ENCODE measurements at regions not wholly inside any gene's neighbourhood (a gene's known extent, or its start where the extent isn't known, plus 50 kb on each side); places are given as distances from the start of the nearest gene placed in this dataset.
"Not testable (repeated sequence)": the region's sequence is repeated elsewhere in the genome, so short reads cannot be mapped to it uniquely, and the experiment has no call there.

DNA sequence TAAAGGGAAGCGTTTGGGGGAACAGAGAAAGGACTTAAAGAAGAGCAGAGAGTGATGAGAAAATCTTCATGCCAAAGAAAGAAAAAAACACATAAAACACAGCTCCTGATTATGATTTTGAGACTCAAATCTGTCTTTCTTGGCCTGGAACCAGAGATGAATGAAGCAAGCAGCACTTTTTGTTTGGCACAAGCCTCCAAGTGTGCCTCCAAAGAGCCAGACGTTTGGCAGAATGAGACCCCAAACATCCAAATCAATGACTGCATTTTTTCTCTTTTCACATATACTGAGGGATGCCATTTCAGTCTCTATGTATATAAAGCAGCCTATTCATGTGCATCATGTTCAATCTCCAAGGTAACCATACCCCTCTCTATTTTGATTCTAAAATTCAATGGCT, 424.2 kb downstream of the TUSC1 start:
- no peak for DNase-seq

- DNase-seq = no peak
Observed at GRCh38 chr9:25241421-25241820, 436.8 kb downstream of the TUSC1 start.

DNA sequence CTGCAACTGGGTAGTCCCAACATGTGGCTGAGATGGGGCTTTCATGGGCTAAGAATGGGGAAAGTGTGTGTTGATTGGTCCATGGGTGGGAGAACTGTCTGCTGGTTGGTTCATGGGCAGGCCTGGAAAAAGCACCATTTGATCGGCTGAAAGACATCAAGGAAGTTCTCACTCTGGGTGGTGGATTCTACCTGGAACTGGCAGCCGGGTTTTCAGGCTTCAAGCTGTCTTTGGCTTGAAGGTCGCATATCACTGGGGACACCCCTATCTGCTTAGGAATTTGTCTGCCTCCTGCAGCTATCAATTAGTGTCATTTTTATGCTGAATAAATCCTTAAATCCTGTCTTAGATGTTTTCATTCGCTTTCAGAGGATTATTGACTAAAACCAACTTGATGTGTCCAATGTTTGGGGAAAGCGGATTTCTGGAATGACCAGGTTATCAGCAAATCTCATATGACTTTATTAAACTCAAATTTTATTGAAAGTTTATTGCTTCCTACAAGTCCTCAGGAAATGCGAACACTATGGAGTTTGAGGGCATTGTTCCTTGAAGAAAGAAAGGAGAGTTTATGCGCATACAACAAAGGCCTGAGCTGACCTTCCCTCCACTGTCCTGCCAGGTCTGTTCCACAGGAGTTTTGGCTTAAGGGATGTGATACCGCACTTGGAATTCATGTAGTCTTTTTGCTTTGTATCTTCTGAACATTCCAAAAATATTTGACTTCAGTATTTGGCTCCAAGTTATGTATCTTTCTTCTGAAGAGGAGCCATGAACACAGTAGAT, 451.1 kb downstream of the TUSC1 start:
- no peak for DNase-seq

GRCh38 chr9:25225938-25226760, 452.1 kb downstream of the TUSC1 start:
- DNase-seq = no peak

GRCh38 chr9:25224996-25225395, 453.2 kb downstream of the TUSC1 start:
- DNase-seq = no peak

DNA sequence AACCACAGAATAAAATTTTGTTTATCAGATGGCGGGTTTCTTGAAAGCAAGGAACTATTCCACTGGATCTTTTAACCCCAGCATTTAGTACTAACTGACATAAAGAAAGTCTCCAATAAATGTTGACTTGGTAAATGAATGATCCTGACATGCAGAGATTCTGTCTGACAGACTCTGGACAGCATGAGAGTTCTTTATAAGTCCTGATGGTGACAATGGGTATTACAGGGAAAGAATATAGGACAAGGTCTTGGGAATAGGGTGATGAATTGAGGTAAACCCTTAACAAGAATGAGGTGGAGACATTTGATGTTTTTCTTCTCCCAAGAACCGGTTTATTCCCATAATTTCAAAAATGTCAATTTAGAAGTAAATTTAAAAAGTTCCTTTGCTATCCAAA, 453.9 kb downstream of the TUSC1 start:
- DNase-seq = no peak

DNA sequence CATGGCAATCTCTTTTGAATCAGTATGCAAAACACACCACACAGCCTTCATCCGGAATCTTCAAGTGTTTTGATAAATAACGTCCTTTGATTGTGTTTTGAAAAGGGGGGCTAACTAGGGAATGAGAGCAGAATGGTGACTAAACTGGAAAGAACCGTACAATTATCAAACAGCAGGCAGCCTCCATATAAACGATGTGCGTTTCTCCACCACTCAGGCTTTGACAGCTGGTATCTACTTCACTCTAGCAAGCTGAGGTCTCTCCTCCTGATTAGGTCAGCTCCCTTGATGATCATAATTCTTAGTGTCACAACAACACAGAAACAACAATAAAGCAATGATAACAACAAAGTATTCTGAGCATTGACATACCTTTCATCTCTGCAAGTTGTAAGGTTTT, 465.9 kb downstream of the TUSC1 start:
- DNase-seq = no peak

GRCh38 chr9:25207402-25208195, 470.6 kb downstream of the TUSC1 start:
- no peak for DNase-seq

DNA sequence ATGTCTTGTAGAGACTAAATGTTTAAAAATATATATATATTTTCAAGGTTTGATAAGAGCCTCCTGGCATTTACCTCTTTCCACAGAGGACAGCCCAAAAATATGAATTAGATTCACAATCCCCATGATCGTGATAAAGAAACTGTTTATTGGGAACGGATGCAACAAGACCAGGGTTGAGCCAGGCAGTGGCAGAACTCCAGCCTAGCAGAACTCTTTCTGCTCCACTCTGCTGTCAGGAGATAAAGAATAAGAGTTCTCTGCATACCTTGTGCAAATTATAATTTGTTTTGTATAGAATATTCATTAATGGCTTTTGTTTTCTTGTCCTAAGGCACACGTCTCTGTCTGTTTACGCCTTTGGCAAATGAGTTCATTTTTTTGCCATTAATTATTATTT, 472.2 kb downstream of the TUSC1 start:
- no peak for DNase-seq

DNA sequence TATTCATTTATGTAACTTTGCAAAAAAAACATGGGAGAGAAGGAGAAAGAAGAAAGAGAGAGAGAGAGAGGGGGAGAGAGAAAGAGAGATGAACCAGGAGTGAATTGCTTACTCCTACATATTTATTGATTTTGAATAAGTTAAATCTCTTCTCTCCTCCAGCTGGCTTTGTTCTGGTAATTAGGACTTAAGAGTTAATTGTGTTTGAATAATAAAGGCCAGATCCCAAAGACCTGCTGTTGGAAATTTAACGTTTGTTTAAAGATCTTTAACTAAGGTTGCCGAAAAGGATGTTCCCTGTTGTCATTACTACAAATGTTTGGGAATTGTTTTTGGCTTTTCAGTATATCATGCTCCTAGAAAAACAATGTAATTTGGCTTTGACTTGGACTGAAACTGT, 473.0 kb downstream of the TUSC1 start:
- no peak for DNase-seq

- DNase-seq = no peak
Observed at GRCh38 chr9:25177858-25178257, 500.4 kb downstream of the TUSC1 start.

- DNase-seq = no peak
Observed at GRCh38 chr9:25129537-25129936, 548.7 kb downstream of the TUSC1 start.

DNA sequence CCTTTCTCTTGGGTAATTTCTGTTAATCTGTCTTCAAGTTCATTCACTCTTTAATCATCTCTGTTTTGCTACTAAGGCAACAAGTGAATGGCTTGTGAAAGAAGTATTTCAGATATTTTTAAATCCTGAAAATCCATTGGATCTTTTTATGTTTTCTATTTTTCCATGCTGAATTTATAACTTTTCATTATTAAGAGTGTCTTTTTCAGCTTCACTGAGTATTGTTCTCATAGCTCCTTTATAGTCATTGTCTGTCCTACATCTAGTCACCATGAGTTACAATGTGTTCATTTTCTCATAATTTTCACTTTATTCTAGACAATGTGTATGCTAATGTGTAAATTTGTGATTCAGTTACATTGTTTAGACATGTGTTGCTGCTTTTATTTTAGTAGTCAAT, 556.4 kb downstream of the TUSC1 start:
- DNase-seq = no peak

DNA sequence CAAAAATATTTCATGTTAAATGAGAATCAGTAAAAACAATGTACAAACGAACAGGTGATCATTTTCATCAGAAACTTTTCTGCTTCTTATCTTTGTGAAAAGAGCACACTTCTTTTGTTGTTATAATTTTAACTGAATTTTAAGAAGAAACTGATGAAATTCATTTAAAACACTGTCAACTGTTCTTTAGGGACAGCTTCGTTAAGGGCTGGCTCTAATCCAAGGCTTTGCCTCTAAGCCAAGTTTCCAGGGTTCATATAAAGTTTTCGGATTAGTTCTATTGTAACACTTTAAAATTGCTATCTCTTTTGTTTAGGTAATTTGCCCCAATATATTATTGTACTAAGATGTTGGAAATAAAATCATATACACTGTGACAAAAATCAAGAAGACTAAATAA, 559.2 kb downstream of the TUSC1 start:
- DNase-seq = no peak

DNA sequence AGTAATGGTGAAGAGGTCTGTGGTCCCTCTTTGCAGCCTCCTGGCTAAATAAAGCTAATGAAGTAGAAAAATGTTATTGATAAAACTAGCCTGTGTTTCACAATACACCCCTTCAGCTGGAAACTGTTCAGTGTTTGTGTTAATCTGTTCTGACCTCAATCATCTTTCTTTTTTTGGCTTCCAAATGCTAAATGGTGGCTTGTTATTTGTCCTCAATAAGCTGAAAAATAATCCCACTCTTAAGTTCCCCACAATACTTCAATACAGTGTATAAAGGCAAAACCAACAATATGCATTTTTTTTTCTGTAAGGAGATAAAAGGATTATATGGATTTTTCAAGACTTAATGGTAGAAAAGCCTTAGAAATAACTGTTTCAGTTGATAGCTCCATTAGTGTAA, 560.5 kb downstream of the TUSC1 start:
- DNase-seq = no peak

DNA sequence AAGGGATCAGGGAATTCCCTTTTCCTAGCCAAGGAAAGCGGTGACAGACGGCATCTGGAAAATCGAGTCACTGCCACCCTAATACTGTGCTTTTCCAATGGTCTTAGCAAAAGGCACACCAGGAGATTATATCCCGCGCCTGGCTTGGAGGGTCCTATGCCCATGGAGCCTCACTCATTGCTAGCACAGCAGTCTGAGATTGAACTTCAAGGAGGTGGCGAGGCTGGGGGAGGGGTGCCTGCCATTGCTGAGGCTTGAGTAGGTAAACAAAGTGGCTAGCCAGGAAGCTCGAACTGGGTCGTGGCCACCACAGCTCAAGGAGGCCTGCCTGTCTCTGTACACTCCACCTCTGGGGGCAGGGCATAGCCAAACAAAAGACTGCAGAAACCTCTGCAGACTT, 556.5 kb upstream of the IZUMO3 start:
- not testable (repeated sequence) for DNase-seq

GRCh38 chr9:25094518-25094917, 548.8 kb upstream of the IZUMO3 start:
- DNase-seq = no peak

DNA sequence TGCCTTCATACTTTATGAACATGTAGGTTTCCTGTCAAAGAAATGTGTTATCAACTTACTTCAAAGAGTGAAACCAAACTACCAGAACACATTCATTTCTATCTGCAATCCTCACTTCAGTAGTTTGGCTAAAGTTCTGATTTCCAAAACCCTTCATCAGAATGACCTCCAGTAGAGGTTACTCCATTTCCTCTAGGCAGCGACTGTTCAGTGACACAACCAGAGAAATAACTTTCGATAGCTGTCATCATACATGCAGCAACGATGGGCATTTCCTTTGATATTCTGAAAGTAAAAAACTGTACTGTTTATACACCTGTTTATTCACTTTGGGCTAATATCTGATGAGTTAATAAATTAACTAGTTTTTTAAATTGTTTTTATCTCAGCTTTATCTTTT, 532.5 kb upstream of the IZUMO3 start:
- DNase-seq = no peak

DNA sequence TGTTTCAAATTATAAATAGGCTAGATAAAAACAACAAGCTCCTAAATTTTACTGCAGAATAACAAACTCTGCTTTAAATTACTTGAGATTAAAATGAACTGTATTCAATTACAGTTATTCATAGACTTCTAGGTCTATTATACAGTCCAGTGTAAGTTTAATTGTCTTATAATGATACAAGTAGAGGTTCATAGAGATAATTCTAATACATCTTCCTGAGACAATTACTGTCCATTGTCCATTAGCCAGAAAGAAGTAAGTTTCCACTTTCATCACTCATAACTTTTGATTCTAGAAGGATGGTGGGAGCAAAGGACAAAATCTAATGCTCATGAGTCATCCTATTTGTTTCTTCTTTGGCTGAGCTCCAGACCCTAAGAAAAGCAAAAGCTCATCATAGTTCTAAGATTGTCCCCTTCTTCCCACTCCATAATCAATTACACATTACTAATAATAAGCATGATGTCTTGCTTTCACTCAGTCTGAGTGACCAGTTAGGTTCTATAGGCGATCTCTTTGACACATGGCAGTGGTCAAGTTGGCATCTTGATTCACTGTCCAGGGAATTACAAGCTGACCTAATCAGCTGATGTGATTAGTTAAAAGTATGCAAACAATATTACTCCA, 502.5 kb upstream of the IZUMO3 start:
- no peak for DNase-seq

GRCh38 chr9:25045469-25045868, 499.8 kb upstream of the IZUMO3 start:
- DNase-seq = not testable (repeated sequence)

DNA sequence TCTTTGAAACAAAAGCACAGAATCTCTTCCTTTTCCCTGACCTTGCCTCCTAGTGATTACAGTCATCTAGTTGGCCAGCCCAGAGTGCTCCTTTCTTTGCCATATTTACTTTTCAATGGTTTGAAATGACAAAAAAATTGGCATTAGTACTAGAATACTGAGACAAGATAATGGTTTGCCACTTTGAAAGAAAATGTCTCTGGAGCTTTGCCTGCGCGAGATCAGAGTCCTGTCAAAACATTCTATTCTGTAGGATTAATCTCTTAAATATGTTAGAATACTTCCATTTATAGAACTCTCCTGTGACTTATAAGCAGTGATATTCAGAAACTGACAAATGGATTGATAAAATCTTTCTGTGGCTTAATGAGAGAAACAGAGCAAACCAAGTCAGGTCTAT, 484.0 kb upstream of the IZUMO3 start:
- DNase-seq = no peak

DNA sequence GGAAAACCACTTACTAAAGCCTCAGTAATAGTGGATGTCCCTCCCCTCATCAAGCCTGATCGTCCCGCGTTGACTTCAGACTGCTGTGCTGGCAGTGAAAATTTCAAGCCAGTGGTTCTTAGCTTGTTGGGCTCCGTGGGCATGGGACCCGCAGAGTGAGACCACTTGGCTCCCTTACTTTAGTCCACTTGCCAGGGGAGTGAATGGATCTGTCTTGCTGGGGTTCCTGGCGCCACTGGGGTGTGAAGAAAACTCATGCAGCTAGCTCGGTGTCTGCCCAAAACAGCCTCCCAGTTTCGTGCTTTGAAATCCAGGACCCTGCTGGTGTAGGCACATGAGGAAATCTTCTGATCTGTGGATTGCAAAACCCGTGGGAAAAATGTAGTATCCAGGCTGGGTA, 480.0 kb upstream of the IZUMO3 start:
- DNase-seq = no peak

DNA sequence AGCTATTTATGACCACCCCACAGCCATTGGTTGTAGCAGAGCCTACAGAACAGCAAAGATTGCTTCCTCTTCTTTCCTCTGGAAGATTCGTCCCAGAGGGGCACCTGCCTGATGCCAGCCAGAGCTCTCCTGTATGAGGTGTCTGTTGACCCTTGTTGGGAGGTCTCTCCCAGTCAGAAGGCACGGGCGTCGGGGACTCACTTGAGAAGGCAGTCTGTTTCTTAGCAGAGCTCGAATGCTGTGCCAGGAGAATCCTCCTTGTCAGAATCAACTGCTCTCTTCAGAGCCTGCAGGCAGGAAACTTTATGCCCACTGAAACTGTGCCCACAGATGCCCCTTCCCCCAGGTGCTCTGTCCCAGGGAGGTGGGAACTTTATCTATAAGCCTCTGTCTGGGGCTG, 479.5 kb upstream of the IZUMO3 start:
- no peak for DNase-seq
